NCI-H2196 treated with DMSO at 0.1 percent for 48 hours (cell line): ENCODE measurements at regions not wholly inside any gene's neighbourhood (a gene's known extent, or its start where the extent isn't known, plus 50 kb on each side); places are given as distances from the start of the nearest gene placed in this dataset.
"Not testable (repeated sequence)": the region's sequence is repeated elsewhere in the genome, so short reads cannot be mapped to it uniquely, and the experiment has no call there.

ENCODE experiments used
- DNase-seq: peaks from one replicate; lab custom pipeline; 2025; ENCODE audit not compliant: unreplicated experiment; lab: John Stamatoyannopoulos, UW

DNA sequence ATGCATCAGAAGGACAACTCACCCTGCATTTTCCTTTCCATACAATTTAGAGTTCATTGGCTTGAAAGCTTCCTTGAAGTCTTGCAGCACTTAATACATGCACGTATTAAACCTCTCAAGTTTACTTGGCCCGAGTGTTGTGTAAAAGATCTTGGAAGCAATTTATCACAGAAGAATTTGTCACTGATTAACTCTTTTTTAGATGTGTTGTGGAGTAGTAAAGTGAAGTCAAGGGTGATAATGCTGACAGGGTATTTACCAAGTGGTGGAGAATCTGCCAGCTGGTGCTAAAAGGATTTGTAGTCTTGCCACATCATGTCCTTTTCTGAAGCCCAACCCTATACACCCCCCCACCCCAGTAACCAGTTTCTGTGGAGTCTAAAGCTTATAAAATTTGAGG lies 421.0 kb upstream of the MIR17HG start:
- no peak for DNase-seq

DNA sequence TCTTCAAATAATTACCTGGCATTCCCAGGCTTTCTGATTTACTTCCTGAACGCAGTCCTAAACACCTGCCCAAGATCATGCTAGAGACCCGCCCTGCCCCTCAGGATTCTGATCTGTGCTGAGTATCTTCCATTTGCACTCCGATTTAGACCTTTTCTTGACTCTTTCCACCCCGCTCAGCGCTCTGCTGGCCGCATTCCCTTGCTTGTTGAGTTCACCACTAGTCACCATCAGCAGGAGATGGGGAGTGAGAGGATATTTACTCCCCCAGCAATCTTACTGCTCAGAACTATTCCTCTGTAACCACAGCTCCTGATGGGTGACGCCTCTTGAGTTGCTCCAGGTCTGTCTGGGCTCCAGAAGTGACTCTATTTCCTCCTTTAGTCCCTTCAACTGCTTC lies 419.4 kb upstream of the MIR17HG start:
- no peak for DNase-seq

DNA sequence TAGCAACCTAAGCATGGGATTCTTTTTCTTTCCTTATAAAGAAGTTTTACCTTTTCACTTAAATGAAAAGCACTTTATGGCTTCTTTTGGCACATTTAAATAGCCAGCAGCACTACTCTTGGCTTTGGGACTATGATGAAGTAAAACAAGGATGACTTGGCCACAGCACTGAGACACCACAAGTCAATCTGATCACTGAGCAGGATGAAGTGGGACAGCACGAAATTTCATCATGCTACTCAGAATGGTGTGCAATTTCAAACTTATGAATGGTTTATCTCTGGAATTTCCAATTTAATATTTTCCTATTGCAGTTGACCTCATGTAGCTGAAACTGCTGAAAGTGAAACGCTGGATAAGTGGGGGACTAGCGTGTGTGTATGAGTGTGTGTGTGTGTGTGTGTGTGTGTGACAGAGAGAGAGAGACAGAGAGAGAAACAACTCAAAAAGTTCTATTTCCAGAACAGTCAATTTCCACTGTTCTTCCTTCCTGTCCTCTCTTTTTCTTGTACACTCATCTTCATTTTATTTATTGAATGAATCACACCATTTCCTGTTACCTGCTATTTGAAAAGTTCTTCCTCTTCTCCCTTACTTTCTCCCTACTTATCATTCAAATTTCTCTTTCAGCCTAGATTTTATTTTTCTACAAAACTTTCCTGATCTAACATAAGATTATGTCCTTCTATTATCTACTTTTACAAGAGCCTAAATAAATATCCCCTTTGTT lies 414.2 kb upstream of the MIR17HG start:
- no peak for DNase-seq

DNA sequence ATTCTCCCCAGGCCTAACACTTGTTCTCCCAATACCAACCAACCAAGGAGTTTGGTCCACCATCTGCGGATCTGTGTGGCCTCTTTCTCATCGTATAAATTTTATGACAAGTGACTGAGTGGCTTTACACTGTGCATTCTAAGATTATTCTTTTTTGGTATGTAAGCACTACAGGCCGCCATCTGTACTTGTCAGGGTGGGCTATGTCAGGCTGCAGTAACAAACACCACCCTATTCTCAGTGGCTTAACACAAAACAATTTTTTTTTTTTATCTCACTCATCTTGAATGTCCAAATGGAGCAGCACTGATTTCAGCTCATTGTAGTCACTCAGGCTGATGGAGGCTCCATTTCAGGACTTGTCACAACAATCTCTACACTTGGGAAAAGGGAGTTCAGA lies 412.7 kb upstream of the MIR17HG start:
- DNase-seq: no peak

DNA sequence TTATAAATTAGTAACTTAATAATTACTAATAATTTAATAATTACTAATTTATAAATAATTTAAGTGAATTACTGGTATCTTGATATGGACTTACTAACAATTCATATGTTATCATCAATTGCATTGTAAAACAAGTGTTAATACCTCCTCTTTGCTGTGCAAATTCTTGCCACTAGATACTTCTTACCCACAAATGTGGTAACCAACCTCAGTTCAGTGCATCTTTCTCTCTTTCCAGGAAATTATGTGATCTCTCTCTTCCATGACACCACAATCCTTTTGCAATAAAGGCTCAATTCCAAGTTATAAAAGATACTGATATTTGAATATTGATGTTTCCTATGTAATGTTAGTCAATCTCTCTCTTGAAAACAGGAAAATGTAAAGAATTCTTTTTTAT lies 408.6 kb upstream of the MIR17HG start:
- no peak for DNase-seq

DNA sequence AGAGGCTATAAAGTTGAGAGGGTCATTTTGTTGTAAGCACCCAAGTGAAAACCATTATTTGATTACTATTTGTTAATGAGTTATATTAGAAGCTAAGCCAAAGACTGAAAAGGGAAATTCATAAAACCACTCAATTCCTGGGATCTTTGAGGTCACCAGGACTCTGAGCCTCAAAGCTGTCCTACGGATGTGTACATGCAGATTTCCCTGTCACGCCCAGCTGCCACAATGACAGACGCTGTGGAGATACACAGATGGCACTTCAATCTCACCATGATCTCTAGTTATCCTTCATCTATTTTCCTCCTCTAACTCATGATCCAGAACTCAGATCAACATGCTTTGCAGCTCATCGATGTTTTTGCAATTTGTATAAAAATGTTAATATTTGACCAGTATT lies 403.5 kb upstream of the MIR17HG start:
- DNase-seq: no peak

DNA sequence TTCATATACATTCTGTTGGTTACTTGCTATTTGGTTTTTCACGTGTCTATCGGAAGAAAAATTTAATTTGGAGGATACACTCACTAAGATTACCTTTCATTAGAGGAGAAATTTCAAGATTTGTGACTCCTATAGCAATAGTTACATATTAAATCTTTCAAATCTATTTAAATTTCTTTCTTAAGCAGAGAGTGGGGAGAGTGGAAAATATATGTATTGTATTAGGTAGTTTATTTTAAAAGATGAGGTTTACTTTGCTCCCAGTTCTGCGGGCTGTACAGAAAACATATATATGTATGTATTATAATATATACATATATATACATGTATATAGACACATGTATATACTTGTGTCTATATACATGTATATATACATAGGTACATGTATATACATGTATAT lies 402.3 kb upstream of the MIR17HG start:
- not testable (repeated sequence) for DNase-seq

DNA sequence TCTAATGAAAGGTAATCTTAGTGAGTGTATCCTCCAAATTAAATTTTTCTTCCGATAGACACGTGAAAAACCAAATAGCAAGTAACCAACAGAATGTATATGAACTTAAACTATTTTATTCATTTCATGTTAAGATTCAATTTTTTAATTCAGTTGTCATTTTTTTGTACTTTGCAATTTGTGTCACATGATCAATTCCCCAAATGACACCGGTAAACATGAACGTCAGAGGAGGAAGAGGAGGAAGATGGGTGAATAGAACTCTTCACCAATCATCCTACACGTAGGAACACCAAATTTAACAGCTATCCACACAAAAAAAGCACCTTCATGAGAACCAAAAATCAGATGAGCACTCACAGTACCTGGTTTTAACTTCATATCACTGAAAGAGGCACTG lies 401.4 kb upstream of the MIR17HG start:
- DNase-seq: not testable (repeated sequence)

DNA sequence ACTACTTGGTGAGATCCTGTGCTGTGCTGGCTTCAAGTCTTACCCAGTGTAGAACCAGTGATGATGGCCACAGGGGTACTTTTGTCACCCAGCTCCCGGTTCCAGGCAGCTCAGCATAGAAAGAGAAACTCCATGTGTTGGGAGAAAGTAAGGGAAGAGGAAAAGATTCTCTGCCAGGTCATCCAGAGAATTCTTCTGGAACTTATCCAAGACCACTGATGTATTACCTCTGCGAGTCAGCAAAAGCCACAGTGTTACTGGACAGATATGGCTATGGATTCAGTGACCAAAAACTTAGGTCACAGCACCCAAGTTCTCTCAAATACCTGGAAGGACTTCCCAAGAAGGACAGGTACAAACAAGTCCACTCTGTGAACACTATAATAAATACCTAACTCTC lies 399.5 kb upstream of the MIR17HG start:
- no peak for DNase-seq

DNA sequence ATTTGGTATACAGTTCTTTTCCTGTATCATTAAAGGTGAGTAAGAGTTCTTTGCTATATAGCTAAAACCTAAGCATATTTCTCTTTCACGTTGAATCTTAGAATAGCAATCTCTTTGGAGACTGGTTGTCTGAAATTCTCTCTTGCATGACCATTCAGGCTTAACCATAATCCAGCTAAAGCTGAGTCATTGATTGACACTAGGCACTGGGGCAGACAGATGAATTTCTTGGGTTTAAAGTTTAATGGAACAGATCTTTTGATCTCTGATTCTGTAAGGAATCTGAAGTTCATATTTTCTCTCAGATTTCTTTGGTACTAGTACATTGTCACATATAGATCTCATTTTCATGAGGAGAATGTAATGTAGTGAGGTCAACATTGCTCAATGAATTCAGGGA lies 397.3 kb upstream of the MIR17HG start:
- no peak for DNase-seq

DNA sequence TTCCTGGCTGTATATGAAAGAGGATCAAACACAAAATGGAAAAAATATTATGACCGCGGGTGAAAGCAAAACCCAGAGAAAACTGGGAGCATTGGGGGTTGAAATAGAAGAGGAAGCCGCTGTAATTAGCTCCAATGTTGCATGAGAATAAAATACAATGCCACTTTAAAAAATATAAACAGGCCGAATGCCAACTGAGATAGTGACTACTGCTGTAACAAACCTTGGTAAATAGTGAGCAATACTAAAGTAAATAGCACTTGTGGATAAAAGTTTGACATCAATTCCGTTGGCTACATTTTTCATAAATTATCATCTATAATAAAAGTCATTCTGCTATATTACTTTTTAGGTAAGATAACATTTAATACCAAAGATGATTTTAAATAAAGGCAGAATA lies 395.8 kb upstream of the MIR17HG start:
- DNase-seq: no peak

DNA sequence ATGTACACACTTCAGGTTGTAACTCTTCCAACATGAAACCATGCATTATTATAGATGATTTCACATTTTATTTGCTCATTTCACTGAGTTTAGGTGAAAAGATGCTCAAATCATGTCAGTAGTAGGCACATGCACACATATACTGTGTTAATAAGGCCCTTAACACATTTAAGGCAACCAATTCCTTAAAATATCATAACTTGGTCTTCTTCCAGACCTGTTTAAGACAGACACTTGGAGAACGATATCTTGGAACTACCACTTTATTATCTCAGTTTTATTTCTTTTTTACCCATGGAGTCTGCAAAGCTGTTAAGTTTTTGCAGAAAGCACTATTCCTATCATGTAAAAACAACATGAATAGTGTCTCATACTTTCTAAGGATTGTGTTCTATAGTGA lies 395.2 kb upstream of the MIR17HG start:
- no peak for DNase-seq

DNA sequence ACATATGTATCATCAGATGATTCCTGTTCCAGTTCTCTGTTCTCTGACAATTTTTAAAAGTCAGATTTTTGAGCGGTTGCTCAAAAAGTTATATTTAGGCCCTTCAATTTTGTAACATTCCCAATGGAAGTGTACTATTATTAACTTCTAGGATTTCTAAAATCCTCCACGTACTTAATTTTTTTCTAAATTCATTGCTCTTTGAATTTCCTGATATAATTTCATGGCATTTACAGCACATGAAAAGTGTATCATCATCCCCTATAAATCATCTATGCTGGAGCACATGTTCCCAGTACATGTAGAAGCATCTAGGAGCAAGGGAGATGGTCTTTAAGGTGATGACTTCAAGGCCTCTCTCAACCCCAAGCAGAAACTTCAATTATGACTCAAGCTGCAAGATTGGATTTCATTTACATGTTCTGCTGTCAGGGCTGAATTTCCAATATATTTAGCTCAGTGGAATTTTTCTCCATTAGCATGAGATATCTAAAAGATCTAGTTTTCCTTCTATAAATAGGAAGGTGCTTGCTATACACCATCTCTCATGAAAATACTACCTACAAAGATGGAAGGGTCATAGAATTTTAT lies 392.8 kb upstream of the MIR17HG start:
- no peak for DNase-seq

DNA sequence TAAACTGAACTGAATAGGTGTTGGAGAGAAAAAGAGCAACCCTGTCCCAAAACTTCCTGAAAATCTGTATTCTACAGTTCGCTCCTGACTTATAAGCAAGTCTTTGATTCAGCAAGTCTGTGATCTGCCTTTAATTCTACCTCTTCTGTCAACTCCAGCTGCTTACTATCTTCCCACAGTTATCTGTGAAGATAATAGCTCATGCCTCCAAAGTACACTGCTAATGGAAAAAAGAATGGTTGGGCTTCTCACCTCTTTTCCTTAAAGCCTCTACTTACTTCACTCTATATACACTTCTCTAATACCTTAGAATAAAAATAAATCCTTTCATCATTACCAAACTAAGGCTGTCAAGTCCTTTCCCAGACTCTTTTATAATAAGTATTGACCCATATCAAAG lies 391.5 kb upstream of the MIR17HG start:
- DNase-seq: no peak

DNA sequence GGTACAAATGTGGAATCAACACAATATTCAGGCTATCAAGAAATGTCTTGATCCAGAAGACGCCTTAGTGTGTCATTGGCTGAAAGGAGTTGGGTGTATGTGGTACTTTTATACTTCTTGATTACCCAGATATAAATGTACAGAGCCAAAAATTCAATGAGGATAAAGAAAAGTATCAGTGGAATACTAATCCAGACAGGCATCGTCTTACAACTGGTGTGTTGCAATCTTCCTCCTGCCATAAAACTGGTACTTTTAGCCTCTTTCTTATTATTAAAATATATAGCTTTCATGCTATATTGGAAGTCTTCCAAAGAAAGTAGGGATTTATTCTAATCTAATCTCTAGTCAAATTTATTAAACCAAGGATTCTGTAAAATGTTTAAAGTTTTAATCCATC lies 388.6 kb upstream of the MIR17HG start:
- DNase-seq: no peak

DNA sequence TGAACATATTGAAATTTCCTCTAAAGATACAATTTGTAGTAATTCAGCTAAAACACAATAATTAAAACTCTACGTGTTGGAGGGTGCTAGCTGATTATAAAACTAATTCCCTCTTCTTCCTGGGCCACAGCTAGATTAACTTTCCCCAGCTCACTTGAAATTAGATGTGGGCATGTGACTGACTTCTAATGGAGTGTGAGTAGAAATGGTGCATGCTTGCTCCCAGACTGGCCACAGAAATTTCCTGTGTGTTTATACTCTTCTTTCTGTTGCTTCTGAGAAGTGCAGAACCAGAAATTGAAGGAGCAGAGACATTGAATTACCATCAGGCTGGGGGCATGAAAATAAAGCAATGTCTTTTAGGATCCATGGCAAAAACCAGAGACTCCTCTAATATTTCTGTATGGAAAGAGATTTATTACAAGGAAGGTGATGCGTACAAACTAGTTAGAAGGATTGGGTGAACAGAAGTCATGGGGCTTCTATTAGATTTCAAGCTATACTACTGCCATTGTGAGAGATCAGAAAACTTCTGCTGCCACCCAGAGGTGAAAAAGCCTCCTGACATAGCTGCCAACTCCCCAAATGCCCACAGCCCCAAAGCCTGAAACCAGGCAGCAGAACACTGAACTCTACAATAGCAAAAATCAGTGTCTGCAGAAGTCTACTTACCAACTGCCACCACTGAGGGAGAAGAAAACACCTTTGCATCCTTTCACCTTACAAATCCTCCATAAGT lies 379.2 kb upstream of the MIR17HG start:
- no peak for DNase-seq

DNA sequence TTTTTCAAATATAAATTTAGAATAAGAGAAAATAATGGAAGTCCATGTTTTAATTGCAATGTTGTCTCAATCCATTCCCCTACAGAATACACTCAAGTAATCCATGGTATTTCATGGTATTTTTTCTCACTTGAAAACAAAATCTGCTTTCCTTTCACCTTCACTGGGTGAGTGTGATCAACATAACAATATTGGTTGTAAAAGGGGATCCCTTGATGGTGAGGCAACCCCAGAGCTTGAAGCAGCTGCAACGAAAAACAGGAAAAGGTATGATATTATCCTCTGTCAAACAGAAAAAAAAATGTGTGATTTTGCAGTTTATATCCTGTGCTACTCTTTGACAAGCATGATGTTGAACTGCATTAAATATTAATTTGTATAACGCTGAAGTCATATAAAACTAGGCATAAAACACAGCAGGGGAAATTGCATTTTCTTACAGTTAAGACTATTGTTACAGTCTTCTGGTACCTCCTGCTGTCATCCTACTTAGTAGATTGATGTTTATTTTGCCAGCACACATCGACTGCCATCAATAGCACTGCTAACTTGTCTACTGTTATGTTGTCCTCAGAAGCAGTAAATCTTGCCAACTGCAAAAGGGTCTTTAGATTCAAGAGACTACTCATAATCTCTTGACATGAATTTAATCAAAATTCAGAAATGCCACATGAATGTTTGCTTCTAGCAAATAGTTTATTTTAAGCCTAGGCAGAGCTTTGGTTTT lies 373.1 kb upstream of the MIR17HG start:
- DNase-seq: no peak

DNA sequence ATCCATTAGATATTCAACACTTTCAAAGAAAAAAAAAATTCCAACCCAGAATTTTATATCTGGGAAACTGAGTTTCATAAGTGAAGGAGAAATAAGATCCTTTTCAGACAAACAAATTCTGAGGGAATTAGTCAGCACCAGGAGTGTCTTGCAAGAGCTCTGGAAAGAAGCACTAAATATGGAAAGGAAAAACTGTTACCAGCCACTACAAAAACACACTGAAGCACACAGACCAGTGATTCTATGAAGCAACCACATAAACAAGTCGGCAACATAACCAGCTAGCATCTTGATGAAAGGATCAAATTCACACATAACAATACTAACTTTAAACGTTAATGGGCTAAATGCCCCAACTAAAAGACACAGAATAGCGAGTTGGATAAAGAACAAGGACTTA lies 368.4 kb upstream of the MIR17HG start:
- no peak for DNase-seq

DNA sequence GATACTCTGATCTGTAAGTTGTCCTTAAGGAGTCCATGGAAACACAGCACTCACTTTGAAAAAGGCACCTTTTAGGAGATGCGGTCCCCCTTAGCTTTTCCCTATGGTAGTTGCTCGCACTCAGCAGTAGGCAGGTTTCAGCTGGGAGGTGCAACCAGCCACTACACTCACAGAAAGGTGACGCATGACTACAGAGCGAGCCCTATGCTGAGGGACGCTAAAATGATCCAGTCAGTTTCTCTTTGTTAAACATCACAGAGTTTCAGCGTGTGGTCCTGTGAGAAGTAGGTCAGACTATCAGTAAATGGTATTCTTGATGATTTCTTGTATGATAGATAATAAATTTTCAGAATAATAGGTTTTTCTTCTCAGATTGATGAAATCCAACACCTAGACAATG lies 362.7 kb upstream of the MIR17HG start:
- no peak for DNase-seq

DNA sequence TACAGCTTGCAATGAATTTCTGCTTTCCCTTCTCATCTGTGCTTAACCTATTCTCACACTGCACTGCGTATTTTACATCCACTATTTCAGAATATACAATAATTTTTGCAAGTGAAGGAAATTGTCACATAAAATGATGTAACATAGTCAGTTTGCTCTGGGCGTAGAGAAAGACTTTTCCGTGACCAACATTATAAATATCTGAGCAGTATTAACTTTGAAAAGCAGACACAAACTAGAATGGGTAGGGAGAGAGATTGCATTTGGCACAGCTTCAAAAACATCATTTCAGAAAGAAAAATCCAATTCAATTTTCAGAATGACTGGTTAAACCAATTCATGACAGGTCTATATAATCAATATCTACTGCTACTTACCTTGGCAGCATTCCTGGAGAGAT lies 352.5 kb upstream of the MIR17HG start:
- DNase-seq: no peak

DNA sequence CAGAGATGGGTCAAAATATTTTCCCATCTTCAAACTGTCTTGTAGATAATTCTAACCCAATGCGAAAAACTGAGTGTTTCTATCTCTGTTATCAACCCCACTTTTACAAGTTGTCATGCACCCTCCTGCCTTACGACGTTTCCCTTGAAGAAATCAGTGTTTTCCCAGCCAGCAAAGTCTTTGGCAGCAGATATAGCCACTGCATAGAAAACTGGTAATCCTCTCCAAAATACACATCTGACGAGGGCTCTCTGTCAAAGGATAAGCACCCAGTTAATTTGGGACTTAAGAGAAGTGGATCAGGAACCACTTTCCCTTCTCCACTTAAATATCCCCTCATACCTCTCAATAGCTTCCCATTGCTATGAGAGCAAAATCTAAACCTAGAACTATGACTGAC lies 351.9 kb upstream of the MIR17HG start:
- DNase-seq: no peak

DNA sequence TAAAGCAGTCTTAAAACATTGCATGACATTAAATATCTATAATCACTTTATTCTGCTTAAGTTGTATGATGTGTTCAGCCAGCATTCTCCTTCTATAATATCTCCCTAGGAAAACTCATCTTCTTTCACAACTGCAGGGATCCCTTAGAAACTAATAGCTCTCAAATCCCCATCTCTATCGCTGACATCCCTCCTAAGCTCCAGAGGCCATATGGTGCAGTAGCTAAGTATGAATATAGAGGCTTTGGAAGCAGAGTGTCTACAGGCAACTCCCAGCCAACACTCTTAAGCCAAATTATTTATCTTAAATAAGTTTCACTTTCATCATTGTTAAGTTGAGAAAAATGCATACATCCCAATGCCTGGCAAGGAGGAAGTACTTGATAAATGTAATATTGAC lies 349.5 kb upstream of the MIR17HG start:
- DNase-seq: no peak
